DND-41 (cell line): ENCODE measurements at regions not wholly inside any gene's neighbourhood (a gene's known extent, or its start where the extent isn't known, plus 50 kb on each side); places are given as distances from the start of the nearest gene placed in this dataset.

Experiments
- ATAC-seq: fragments of 200-7000 bp; cut with Tn5 transposase; 3 replicates; pipeline ENCODE4 v1.9.1; 2021; ENCODE audit warnings: low read depth; ENCODE audit not compliant: insufficient read depth
- DNase-seq: peaks from one replicate; pipeline ENCODE4 v3.0.0-alpha.2; 2020
- H2AFZ ChIP-seq: 2 replicates; pipeline ENCODE4 v1.6.0; 2012; ENCODE audit warnings: low read depth, low read length
- H3K27ac ChIP-seq: 2 replicates; pipeline ENCODE4 v1.5.1; 2012; ENCODE audit warnings: low read length, inconsistent platforms
- H3K27me3 ChIP-seq: fragments of 200-600 bp; sonication (generic); 2 replicates; pipeline ENCODE4 v1.6.0; 2012; ENCODE audit warnings: low read length, mild to moderate bottlenecking, inconsistent platforms; ENCODE audit not compliant: insufficient read depth, poor library complexity
- H3K36me3 ChIP-seq: 2 replicates; pipeline ENCODE4 v1.5.1; 2012; ENCODE audit warnings: low read length, inconsistent platforms; ENCODE audit not compliant: insufficient read depth
- H3K4me1 ChIP-seq: 2 replicates; pipeline ENCODE4 v1.5.1; 2012; ENCODE audit warnings: mild to moderate bottlenecking, low read length; ENCODE audit not compliant: insufficient read depth
- H3K4me2 ChIP-seq: 2 replicates; pipeline ENCODE4 v1.6.0; 2012; ENCODE audit warnings: mild to moderate bottlenecking, moderate library complexity, low read length, inconsistent platforms; ENCODE audit not compliant: insufficient read depth
- H3K4me3 ChIP-seq, 2 experiments: fragments of 200-600 bp in 1 of 2; shearing (Covaris generic) in 1 of 2; 2 replicates each; pipeline ENCODE4 v1.5.1; 2012 to 2016; ENCODE audit warnings: inconsistent platforms in 2 of 2, low read length in 2 of 2, mild to moderate bottlenecking in 2 of 2, low read depth in 1 of 2, moderate library complexity in 1 of 2
- H3K79me2 ChIP-seq: 2 replicates; pipeline ENCODE4 v1.6.0; 2012; ENCODE audit warnings: low read length, inconsistent platforms; ENCODE audit not compliant: insufficient read depth
- H3K9ac ChIP-seq: 2 replicates; pipeline ENCODE4 v1.6.0; 2012; ENCODE audit warnings: low read depth, mild to moderate bottlenecking, inconsistent platforms, low read length, moderate library complexity
- H3K9me3 ChIP-seq: 2 replicates; pipeline ENCODE4 v1.5.1; 2012; ENCODE audit warnings: low read length, moderate library complexity, mild to moderate bottlenecking, inconsistent platforms; ENCODE audit not compliant: insufficient read depth, severe bottlenecking
- H4K20me1 ChIP-seq: 2 replicates; pipeline ENCODE4 v1.6.0; 2012; ENCODE audit warnings: low read length; ENCODE audit not compliant: insufficient read depth
- EZH2 ChIP-seq: IDR thresholded peaks from 3 replicates; pipeline ENCODE4 v1.6.1; 2012; ENCODE audit warnings: borderline replicate concordance, low read depth, mild to moderate bottlenecking, moderate library complexity, low read length, inconsistent platforms; ENCODE audit not compliant: severe bottlenecking
- TF ChIP-seq, protein P1 (sequence below): IDR thresholded peaks from 2 replicates; pipeline ENCODE4 v1.5.1; 2012; ENCODE audit warnings: borderline replicate concordance, low read length, moderate library complexity, mild to moderate bottlenecking; ENCODE audit not compliant: poor library complexity, severe bottlenecking; ENCODE audit errors: extremely low read depth

DNA sequence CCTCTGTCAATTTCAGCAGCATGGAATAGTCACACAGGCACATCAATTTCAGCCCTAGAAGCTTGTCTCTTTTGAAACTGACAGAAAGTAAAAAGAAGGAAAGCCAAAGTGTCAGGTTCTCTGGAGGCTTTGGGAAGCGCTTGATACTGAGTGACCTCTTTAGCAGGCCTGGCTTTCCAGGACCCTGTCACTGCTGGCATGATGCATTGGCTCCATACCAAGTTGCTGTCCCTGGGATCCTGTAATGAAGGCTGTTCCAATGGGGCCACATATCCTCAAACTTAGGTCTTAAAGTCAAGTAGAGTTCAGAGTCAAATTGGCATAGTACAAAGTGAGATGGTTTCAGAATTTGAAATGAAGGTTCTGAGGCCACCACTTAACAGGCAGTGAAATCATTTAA, 640.9 kb downstream of the SQOR start:
- ATAC-seq: no peak
- no peak for DNase-seq
- no peak overlapping the region for H3K4me3 ChIP-seq
- H3K9me3 ChIP-seq: no peaks in the 10 kb centered on the region
- H3K27ac ChIP-seq: no peak overlapping the region
- no peak overlapping the region for H3K4me2 ChIP-seq
- no peak overlapping the region for H3K9ac ChIP-seq
- no peaks in the 10 kb centered on the region for H3K27me3 ChIP-seq
- no peak overlapping the region for H2AFZ ChIP-seq
- no peaks in the 10 kb centered on the region for H3K36me3 ChIP-seq
- TF ChIP-seq EZH2: no peak
- TF ChIP-seq, protein P1, sequence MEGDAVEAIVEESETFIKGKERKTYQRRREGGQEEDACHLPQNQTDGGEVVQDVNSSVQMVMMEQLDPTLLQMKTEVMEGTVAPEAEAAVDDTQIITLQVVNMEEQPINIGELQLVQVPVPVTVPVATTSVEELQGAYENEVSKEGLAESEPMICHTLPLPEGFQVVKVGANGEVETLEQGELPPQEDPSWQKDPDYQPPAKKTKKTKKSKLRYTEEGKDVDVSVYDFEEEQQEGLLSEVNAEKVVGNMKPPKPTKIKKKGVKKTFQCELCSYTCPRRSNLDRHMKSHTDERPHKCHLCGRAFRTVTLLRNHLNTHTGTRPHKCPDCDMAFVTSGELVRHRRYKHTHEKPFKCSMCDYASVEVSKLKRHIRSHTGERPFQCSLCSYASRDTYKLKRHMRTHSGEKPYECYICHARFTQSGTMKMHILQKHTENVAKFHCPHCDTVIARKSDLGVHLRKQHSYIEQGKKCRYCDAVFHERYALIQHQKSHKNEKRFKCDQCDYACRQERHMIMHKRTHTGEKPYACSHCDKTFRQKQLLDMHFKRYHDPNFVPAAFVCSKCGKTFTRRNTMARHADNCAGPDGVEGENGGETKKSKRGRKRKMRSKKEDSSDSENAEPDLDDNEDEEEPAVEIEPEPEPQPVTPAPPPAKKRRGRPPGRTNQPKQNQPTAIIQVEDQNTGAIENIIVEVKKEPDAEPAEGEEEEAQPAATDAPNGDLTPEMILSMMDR: no peak
- no peaks in the 10 kb centered on the region for H3K4me1 ChIP-seq
- no peaks in the 10 kb centered on the region for H3K79me2 ChIP-seq
- H4K20me1 ChIP-seq: no peaks in the 10 kb centered on the region

DNA sequence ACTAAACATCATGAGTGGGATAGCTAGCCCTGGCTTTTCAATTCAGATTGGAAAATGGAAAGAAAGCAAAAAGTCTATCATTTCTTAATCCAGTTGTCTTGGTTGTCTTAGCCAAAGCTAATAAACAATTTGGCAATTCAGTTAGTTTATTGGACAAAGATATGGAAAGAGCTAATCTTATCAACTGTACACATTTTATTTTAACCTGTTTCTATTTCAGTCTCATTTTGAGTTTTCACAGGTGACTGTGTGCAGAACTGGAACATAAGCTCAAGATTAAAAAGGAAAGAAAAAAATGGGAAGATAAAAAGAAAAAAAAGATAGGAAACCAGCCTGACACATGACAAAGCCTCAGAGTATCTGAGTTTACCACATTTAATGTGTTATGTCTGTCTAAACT, 642.6 kb downstream of the SQOR start:
- Histone ChIP-seq H3K27me3 (no peaks in the 10 kb centered on the region), H3K36me3 (no peaks in the 10 kb centered on the region), H3K4me1 (no peaks in the 10 kb centered on the region), H3K4me2 (no peak overlapping the region), H3K9ac (no peak overlapping the region), H2AFZ (no peak overlapping the region), H3K79me2 (no peaks in the 10 kb centered on the region), H3K27ac (no peak overlapping the region), H3K9me3 (no peaks in the 10 kb centered on the region), H3K4me3 (no peak overlapping the region), H4K20me1 (no peaks in the 10 kb centered on the region)
- DNase-seq: no peak
- no peak for ATAC-seq
- TF ChIP-seq, protein P1: no peak
- TF ChIP-seq EZH2: no peak

DNA sequence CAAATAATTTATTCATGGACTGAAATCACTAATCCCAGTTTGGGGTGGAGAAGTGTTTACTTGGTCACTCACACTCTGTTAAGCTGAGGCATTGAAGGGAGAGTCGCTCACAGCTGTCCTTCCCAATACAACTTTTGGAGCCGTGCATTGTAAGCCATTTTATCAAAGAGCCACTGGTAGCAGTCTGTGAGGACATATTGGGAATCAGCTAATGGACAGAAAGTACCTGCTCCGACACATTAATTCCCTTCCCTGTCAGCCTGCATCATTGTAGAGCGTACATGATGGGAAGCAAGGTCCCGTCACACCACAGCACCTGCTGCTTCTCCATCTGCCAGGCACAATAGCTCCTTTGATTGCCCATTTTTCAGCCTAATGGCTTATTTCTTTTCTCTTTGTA, 643.2 kb downstream of the SQOR start:
- Histone ChIP-seq H3K4me2 (no peak overlapping the region), H3K4me1 (no peaks in the 10 kb centered on the region)

More for the DNA sequence above, 643.2 kb downstream of the SQOR start:
- no peak for DNase-seq
- no peaks in the 10 kb centered on the region for H3K27me3 ChIP-seq
- no peak overlapping the region for H3K9ac ChIP-seq
- H3K27ac ChIP-seq: no peak overlapping the region
- TF ChIP-seq EZH2: no peak
- TF ChIP-seq, protein P1: no peak
- no peak for ATAC-seq
- H3K9me3 ChIP-seq: no peaks in the 10 kb centered on the region
- H3K4me3 ChIP-seq: no peak overlapping the region
- no peaks in the 10 kb centered on the region for H3K36me3 ChIP-seq
- no peak overlapping the region for H2AFZ ChIP-seq
- H4K20me1 ChIP-seq: no peaks in the 10 kb centered on the region
- no peaks in the 10 kb centered on the region for H3K79me2 ChIP-seq
